GM12875 (cell line): ENCODE measurements at regions not wholly inside any gene's neighbourhood (a gene's known extent, or its start where the extent isn't known, plus 50 kb on each side); places are given as distances from the start of the nearest gene placed in this dataset.

Source experiments
- H3K4me3 ChIP-seq: one replicate; pipeline ENCODE4 v1.5.1; 2011; ENCODE audit warnings: low read depth, low read length, control low read depth
- CTCF ChIP-seq: IDR thresholded peaks from 2 replicates; pipeline ENCODE4 v1.5.1; 2011; ENCODE audit warnings: low read depth, mild to moderate bottlenecking, control low read depth, inconsistent platforms, low read length, moderate library complexity, borderline replicate concordance; ENCODE audit not compliant: insufficient read depth

GRCh38 chr4:114282937-114283336 lies 303.5 kb upstream of the ARSJ start:
- no peak for TF ChIP-seq CTCF
- H3K4me3 ChIP-seq = no peak overlapping the region

GRCh38 chr4:114284629-114285028 lies 305.2 kb upstream of the ARSJ start:
- no peak overlapping the region for H3K4me3 ChIP-seq
- TF ChIP-seq CTCF = no peak

GRCh38 chr4:114286262-114286810 lies 306.9 kb upstream of the ARSJ start:
- no peak overlapping the region for H3K4me3 ChIP-seq
- no peak for TF ChIP-seq CTCF

GRCh38 chr4:114287079-114287696 lies 307.7 kb upstream of the ARSJ start:
- TF ChIP-seq CTCF = no peak
- H3K4me3 ChIP-seq = no peak overlapping the region

- TF ChIP-seq CTCF = no peak
- H3K4me3 ChIP-seq = no peak overlapping the region
Observed at GRCh38 chr4:114296126-114296525, 302.5 kb upstream of the UGT8 start.

GRCh38 chr4:114302472-114302871 lies 296.1 kb upstream of the UGT8 start:
- TF ChIP-seq CTCF = no peak
- no peak overlapping the region for H3K4me3 ChIP-seq

GRCh38 chr4:114304046-114304445 lies 294.6 kb upstream of the UGT8 start:
- no peak for TF ChIP-seq CTCF
- no peak overlapping the region for H3K4me3 ChIP-seq
